GM23248 (cell line): ENCODE measurements at regions not wholly inside any gene's neighbourhood (a gene's known extent, or its start where the extent isn't known, plus 50 kb on each side); places are given as distances from the start of the nearest gene placed in this dataset.

Experiments used
- DNase-seq: peaks from one replicate; pipeline ENCODE4 v3.0.0-alpha.2; 2015
- H2AFZ ChIP-seq: fragments of 200-600 bp; sonication (generic); 2 replicates; pipeline ENCODE4 v1.6.1; 2016; ENCODE audit warnings: antibody characterized with exemption
- H3F3A ChIP-seq: fragments of 200-600 bp; sonication (generic); 2 replicates; pipeline ENCODE4 v1.6.1; 2016; ENCODE audit warnings: mild to moderate bottlenecking, antibody characterized with exemption, mixed run types; ENCODE audit not compliant: insufficient read depth
- H3K27ac ChIP-seq: fragments of 200-600 bp; sonication (generic); 2 replicates; pipeline ENCODE4 v1.5.1; 2016; ENCODE audit warnings: mild to moderate bottlenecking
- H3K27me3 ChIP-seq: fragments of 200-600 bp; sonication (generic); replicated peaks from 2 replicates; pipeline ENCODE4 v1.6.1; 2016; ENCODE audit warnings: mild to moderate bottlenecking; ENCODE audit not compliant: insufficient read depth
- H3K36me3 ChIP-seq: fragments of 200-600 bp; sonication (generic); 2 replicates; pipeline ENCODE4 v1.6.1; 2016; ENCODE audit warnings: low read depth, mild to moderate bottlenecking
- H3K4me1 ChIP-seq: fragments of 200-600 bp; sonication (generic); 2 replicates; pipeline ENCODE4 v1.6.1; 2016; ENCODE audit warnings: mild to moderate bottlenecking; ENCODE audit not compliant: insufficient read depth
- H3K4me2 ChIP-seq: fragments of 200-600 bp; sonication (generic); one replicate; pipeline ENCODE4 v1.6.1; 2016; ENCODE audit warnings: mild to moderate bottlenecking; ENCODE audit not compliant: unreplicated experiment
- H3K4me3 ChIP-seq: fragments of 200-600 bp; sonication (generic); 2 replicates; pipeline ENCODE4 v1.5.1; 2016; ENCODE audit warnings: mild to moderate bottlenecking
- H3K79me2 ChIP-seq: fragments of 200-600 bp; sonication (generic); 2 replicates; pipeline ENCODE4 v1.6.1; 2016; ENCODE audit warnings: mild to moderate bottlenecking; ENCODE audit not compliant: insufficient read depth
- H3K9ac ChIP-seq: fragments of 200-600 bp; sonication (generic); 2 replicates; pipeline ENCODE4 v1.6.1; 2016; ENCODE audit warnings: mild to moderate bottlenecking
- H3K9me2 ChIP-seq: fragments of 200-600 bp; sonication (generic); 2 replicates; pipeline ENCODE4 v1.6.1; 2016; ENCODE audit warnings: mixed run types, mild to moderate bottlenecking, moderate library complexity; ENCODE audit not compliant: insufficient read depth
- H3K9me3 ChIP-seq: fragments of 200-600 bp; sonication (generic); one replicate; pipeline ENCODE4 v1.6.1; 2017; ENCODE audit warnings: low read depth
- H4K20me1 ChIP-seq: fragments of 200-600 bp; sonication (generic); 2 replicates; pipeline ENCODE4 v1.6.0; 2016; ENCODE audit not compliant: insufficient read depth
- EZH2 ChIP-seq: fragments of 200-600 bp; sonication (generic); IDR thresholded peaks from 2 replicates; pipeline ENCODE4 v1.6.1; 2018; ENCODE audit warnings: antibody characterized with exemption, mild to moderate bottlenecking; ENCODE audit not compliant: insufficient read depth, poor library complexity, severe bottlenecking
- EZH2phosphoT487 ChIP-seq: fragments of 200-600 bp; sonication (generic); IDR thresholded peaks from 2 replicates; pipeline ENCODE4 v1.6.1; 2018; ENCODE audit warnings: antibody characterized with exemption, moderate library complexity, mild to moderate bottlenecking, low read depth; ENCODE audit not compliant: insufficient read depth
- WGBS, 2 experiments: methylation state at CpG; one replicate each; pipeline ENCODE4 v1.1.6; 2015 to 2017; ENCODE audit warnings: low lambda C conversion rate in 2 of 2, low coverage in 1 of 2; ENCODE audit errors: missing lambda C conversion rate in 2 of 2; 5-methylcytosine and 5-hydroxymethylcytosine counted together
- in situ Hi-C: fragments of 300-500 bp; cut with MboI; formaldehyde crosslinking; loops from 2 replicates; pipeline ENCODE4 v1.15.0; 2020

- Histone ChIP-seq H4K20me1 (no peaks in the 10 kb centered on the region), H3K36me3 (no peaks in the 10 kb centered on the region), H3K9me3 (no peaks in the 10 kb centered on the region), H3K27me3 (peaks cover 10% of the 10 kb centered on the region; the same call in 1 of the 2 replicates), H3K4me1 (no peaks in the 10 kb centered on the region), H3K79me2 (no peaks in the 10 kb centered on the region), H2AFZ (no peak overlapping the region), H3F3A (no peaks in the 10 kb centered on the region), H3K9me2 (no peaks in the 10 kb centered on the region), H3K27ac (no peak overlapping the region), H3K4me3 (no peak overlapping the region), H3K9ac (no peak overlapping the region), H3K4me2 (no peak overlapping the region)
- peak; percentile 6 for DNase-seq
- no peak for TF ChIP-seq EZH2phosphoT487
- in situ Hi-C loops: no loop called here
- 43 to 46% methylated on average over 4 of the region's 4 CpGs for WGBS, 2 experiments
Measured at GRCh38 chr2:204012072-204012653, 75.6 kb downstream of the ICOS start.

GRCh38 chr2:204015118-204015843 is 78.7 kb downstream of the ICOS start:
- no peak overlapping the region for H3K4me2 ChIP-seq
- no peaks in the 10 kb centered on the region for H3K4me1 ChIP-seq
- H3K9me3 ChIP-seq: no peaks in the 10 kb centered on the region
- no peaks in the 10 kb centered on the region for H3K9me2 ChIP-seq
- no peaks in the 10 kb centered on the region for H4K20me1 ChIP-seq
- peaks cover 6% of the 10 kb centered on the region; the same call in 1 of the 2 replicates for H3K27me3 ChIP-seq
- in situ Hi-C loops: no loop called here
- no peak for DNase-seq
- no peak overlapping the region for H2AFZ ChIP-seq
- no peak overlapping the region for H3K4me3 ChIP-seq
- no peak overlapping the region for H3K9ac ChIP-seq
- H3K27ac ChIP-seq: no peak overlapping the region
- H3F3A ChIP-seq: no peaks in the 10 kb centered on the region; the same call in 1 of the 2 replicates
- WGBS, 2 experiments: 55 to 65% methylated on average over 8 of the region's 8 CpGs
- no peaks in the 10 kb centered on the region for H3K79me2 ChIP-seq
- no peaks in the 10 kb centered on the region for H3K36me3 ChIP-seq
- TF ChIP-seq EZH2: no peak
- TF ChIP-seq EZH2phosphoT487: no peak

DNA sequence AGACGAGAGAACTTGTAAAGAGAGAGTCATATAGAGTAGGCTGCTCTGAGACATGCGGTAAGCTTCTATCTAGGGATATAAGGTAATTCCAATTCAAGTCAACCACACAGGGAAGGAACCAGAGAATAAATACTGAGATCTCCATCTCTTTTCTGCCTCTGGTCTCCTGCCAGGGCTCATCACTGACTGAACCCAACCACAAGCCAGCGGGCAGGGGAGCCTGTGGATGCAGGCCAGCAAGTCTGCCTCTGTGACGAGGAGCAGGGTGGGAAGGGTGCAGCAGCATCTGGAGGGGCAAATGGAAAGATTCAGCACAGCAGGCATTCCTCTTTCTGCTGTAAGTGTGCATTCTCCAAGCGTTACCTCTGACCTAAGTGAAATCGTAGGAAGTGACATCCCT is 82.2 kb downstream of the ICOS start:
- no peaks in the 10 kb centered on the region for H4K20me1 ChIP-seq
- no peaks in the 10 kb centered on the region for H3K36me3 ChIP-seq
- no peak overlapping the region for H3K27ac ChIP-seq
- H3K9me3 ChIP-seq: no peaks in the 10 kb centered on the region
- H3K4me1 ChIP-seq: no peaks in the 10 kb centered on the region
- no peaks in the 10 kb centered on the region for H3K79me2 ChIP-seq
- H3K9me2 ChIP-seq: no peaks in the 10 kb centered on the region
- H3F3A ChIP-seq: no peaks in the 10 kb centered on the region; the same call in 1 of the 2 replicates
- H2AFZ ChIP-seq: no peak overlapping the region
- 57 to 63% methylated on average over 6 of the region's 6 CpGs for WGBS, 2 experiments
- no peak overlapping the region for H3K4me2 ChIP-seq
- DNase-seq: no peak
- no peak overlapping the region for H3K4me3 ChIP-seq
- in situ Hi-C loops: no loop called here
- H3K27me3 ChIP-seq: peaks cover 14% of the 10 kb centered on the region
- no peak overlapping the region for H3K9ac ChIP-seq
- TF ChIP-seq EZH2phosphoT487 (no peak), EZH2 (no peak)

- Histone ChIP-seq H2AFZ (no peak overlapping the region), H3K9me2 (no peaks in the 10 kb centered on the region), H3K9me3 (no peaks in the 10 kb centered on the region), H3K4me3 (no peak overlapping the region), H3K36me3 (no peaks in the 10 kb centered on the region), H4K20me1 (no peaks in the 10 kb centered on the region), H3K9ac (no peak overlapping the region), H3K79me2 (no peaks in the 10 kb centered on the region), H3F3A (no peaks in the 10 kb centered on the region; the same call in 1 of the 2 replicates), H3K27ac (no peak overlapping the region), H3K27me3 (peaks cover 13% of the 10 kb centered on the region; the same call in 1 of the 2 replicates), H3K4me1 (no peaks in the 10 kb centered on the region), H3K4me2 (no peak overlapping the region)
- WGBS, 2 experiments: 63 to 66% methylated on average over 6 of the region's 6 CpGs
- DNase-seq: peak; percentile 69
- TF ChIP-seq EZH2phosphoT487 (no peak), EZH2 (no peak)
- in situ Hi-C loops: no loop called here
Measured at GRCh38 chr2:204019572-204020501, 83.3 kb downstream of the ICOS start.
